ACC112 (cell line): ENCODE measurements at regions not wholly inside any gene's neighbourhood (a gene's known extent, or its start where the extent isn't known, plus 50 kb on each side); places are given as distances from the start of the nearest gene placed in this dataset.
A peak's percentile ranks its signal among the peaks of the same experiment; 100 is the strongest.
"Not testable (repeated sequence)": the region's sequence is repeated elsewhere in the genome, so short reads cannot be mapped to it uniquely, and the experiment has no call there.

ENCODE experiments used
- H2AFZ ChIP-seq: fragments of 200-600 bp; sonication (generic); one replicate; pipeline ENCODE4 v1.6.0; 2017; ENCODE audit warnings: antibody characterized with exemption, low read length; ENCODE audit not compliant: unreplicated experiment
- H3K27ac ChIP-seq: fragments of 200-600 bp; sonication (generic); 2 replicates; pipeline ENCODE4 v1.5.1; 2014; ENCODE audit warnings: low read depth, mild to moderate bottlenecking, antibody characterized with exemption, low read length, moderate library complexity
- H3K27me3 ChIP-seq: fragments of 200-600 bp; sonication (generic); 2 replicates; pipeline ENCODE4 v1.6.1; 2014; ENCODE audit warnings: mild to moderate bottlenecking, antibody characterized with exemption, low read length, moderate library complexity, mixed read lengths; ENCODE audit not compliant: insufficient read depth
- H3K36me3 ChIP-seq: fragments of 200-600 bp; sonication (generic); 2 replicates; pipeline ENCODE4 v1.6.1; 2016; ENCODE audit warnings: mild to moderate bottlenecking, antibody characterized with exemption, low read length, moderate library complexity, mixed read lengths; ENCODE audit not compliant: insufficient read depth
- H3K4me1 ChIP-seq: fragments of 200-600 bp; sonication (generic); one replicate; pipeline ENCODE4 v1.6.1; 2016; ENCODE audit warnings: low read length, mixed read lengths; ENCODE audit not compliant: insufficient read depth, unreplicated experiment, control insufficient read depth
- H3K4me3 ChIP-seq: fragments of 200-600 bp; sonication (generic); 2 replicates; pipeline ENCODE4 v1.5.1; 2014; ENCODE audit warnings: mild to moderate bottlenecking, low read depth, low read length
- H3K79me2 ChIP-seq: fragments of 200-600 bp; sonication (generic); one replicate; pipeline ENCODE4 v1.6.0; 2016; ENCODE audit warnings: low read length; ENCODE audit not compliant: control insufficient read depth, unreplicated experiment, insufficient read depth

GRCh38 chr14:35949920-35950513, 123.9 kb downstream of the BRMS1L start:
- H3K4me3 ChIP-seq, result no peak overlapping the region
- H3K27me3 ChIP-seq, result peaks cover 20% of the 10 kb centered on the region; the same call in 1 of the 2 replicates
- H2AFZ ChIP-seq, result no peak overlapping the region
- H3K36me3 ChIP-seq, result no peaks in the 10 kb centered on the region
- no peak overlapping the region for H3K27ac ChIP-seq
- H3K4me1 ChIP-seq, result no peaks in the 10 kb centered on the region
- H3K79me2 ChIP-seq, result no peaks in the 10 kb centered on the region

GRCh38 chr14:35947983-35948382, 121.8 kb downstream of the BRMS1L start:
- H3K27ac ChIP-seq, H3K36me3 ChIP-seq, H3K79me2 ChIP-seq, H2AFZ ChIP-seq, H3K4me3 ChIP-seq, H3K4me1 ChIP-seq: not testable (repeated sequence)
- H3K27me3 ChIP-seq, result peaks cover 12% of the 10 kb centered on the region; the same call in 1 of the 2 replicates

GRCh38 chr14:35944847-35945246, 118.7 kb downstream of the BRMS1L start:
- Histone ChIP-seq H3K27me3 (peaks cover 10% of the 10 kb centered on the region; the same call in 1 of the 2 replicates), H2AFZ (no peak overlapping the region), H3K4me3 (no peak overlapping the region), H3K36me3 (no peaks in the 10 kb centered on the region), H3K79me2 (no peaks in the 10 kb centered on the region), H3K27ac (no peak overlapping the region), H3K4me1 (no peaks in the 10 kb centered on the region)

GRCh38 chr14:35940291-35940690, 114.2 kb downstream of the BRMS1L start:
- H3K27me3 ChIP-seq, result peaks cover 48% of the 10 kb centered on the region
- no peaks in the 10 kb centered on the region for H3K4me1 ChIP-seq
- H3K4me3 ChIP-seq, result 0 out of 2 replicates have a peak overlapping the region, but pooled peaks have one; percentile 3
- no peak overlapping the region for H3K27ac ChIP-seq
- no peaks in the 10 kb centered on the region for H3K79me2 ChIP-seq
- H2AFZ ChIP-seq, result no peak overlapping the region
- no peaks in the 10 kb centered on the region for H3K36me3 ChIP-seq

GRCh38 chr14:35938770-35939169, 112.6 kb downstream of the BRMS1L start:
- peaks cover 57% of the 10 kb centered on the region for H3K27me3 ChIP-seq
- H3K79me2 ChIP-seq, result no peaks in the 10 kb centered on the region
- no peaks in the 10 kb centered on the region for H3K36me3 ChIP-seq
- H3K4me3 ChIP-seq, result no peak overlapping the region
- H3K27ac ChIP-seq, result no peak overlapping the region
- H2AFZ ChIP-seq, result no peak overlapping the region
- H3K4me1 ChIP-seq, result no peaks in the 10 kb centered on the region

GRCh38 chr14:35934499-35934898, 108.4 kb downstream of the BRMS1L start:
- H3K4me3 ChIP-seq, result no peak overlapping the region
- no peaks in the 10 kb centered on the region for H3K4me1 ChIP-seq
- no peaks in the 10 kb centered on the region for H3K36me3 ChIP-seq
- peaks cover 78% of the 10 kb centered on the region for H3K27me3 ChIP-seq
- no peak overlapping the region for H3K27ac ChIP-seq
- H3K79me2 ChIP-seq, result no peaks in the 10 kb centered on the region
- no peak overlapping the region for H2AFZ ChIP-seq

- H3K4me3 ChIP-seq, result no peak overlapping the region
- no peak overlapping the region for H2AFZ ChIP-seq
- H3K79me2 ChIP-seq, result no peaks in the 10 kb centered on the region
- peaks cover 70% of the 10 kb centered on the region for H3K27me3 ChIP-seq
- no peaks in the 10 kb centered on the region for H3K36me3 ChIP-seq
- no peak overlapping the region for H3K27ac ChIP-seq
- H3K4me1 ChIP-seq, result no peaks in the 10 kb centered on the region
Observed at GRCh38 chr14:35932659-35933159, 106.6 kb downstream of the BRMS1L start.

- no peak overlapping the region for H3K27ac ChIP-seq
- no peaks in the 10 kb centered on the region for H3K36me3 ChIP-seq
- no peaks in the 10 kb centered on the region for H3K79me2 ChIP-seq
- H3K27me3 ChIP-seq, result peaks cover 65% of the 10 kb centered on the region
- no peaks in the 10 kb centered on the region for H3K4me1 ChIP-seq
- no peak overlapping the region for H3K4me3 ChIP-seq
- no peak overlapping the region for H2AFZ ChIP-seq
Observed at GRCh38 chr14:35932136-35932535, 106.0 kb downstream of the BRMS1L start.

GRCh38 chr14:35931346-35931745, 105.2 kb downstream of the BRMS1L start:
- Histone ChIP-seq H3K4me3 (no peak overlapping the region), H2AFZ (no peak overlapping the region), H3K36me3 (no peaks in the 10 kb centered on the region), H3K79me2 (no peaks in the 10 kb centered on the region), H3K27ac (no peak overlapping the region), H3K4me1 (no peaks in the 10 kb centered on the region), H3K27me3 (peaks cover 60% of the 10 kb centered on the region)

GRCh38 chr14:35929186-35929585, 103.0 kb downstream of the BRMS1L start:
- Histone ChIP-seq H3K36me3 (no peaks in the 10 kb centered on the region), H3K4me1 (no peaks in the 10 kb centered on the region), H3K27me3 (peaks cover 43% of the 10 kb centered on the region), H3K4me3 (no peak overlapping the region), H2AFZ (no peak overlapping the region), H3K79me2 (no peaks in the 10 kb centered on the region), H3K27ac (no peak overlapping the region)

- Histone ChIP-seq H3K27ac (no peak overlapping the region), H3K27me3 (peaks cover 33% of the 10 kb centered on the region), H2AFZ (no peak overlapping the region), H3K4me3 (no peak overlapping the region), H3K4me1 (no peaks in the 10 kb centered on the region), H3K36me3 (no peaks in the 10 kb centered on the region), H3K79me2 (no peaks in the 10 kb centered on the region)
Observed at GRCh38 chr14:35927727-35928126, 101.6 kb downstream of the BRMS1L start.
